Stimulated activated CD8-positive, alpha-beta memory T cell treated with anti-CD3 and anti-CD28 coated beads, Interleukin-4, amount 100 ng/mL, for 48 hours (primary cell): ENCODE measurements at regions not wholly inside any gene's neighbourhood (a gene's known extent, or its start where the extent isn't known, plus 50 kb on each side); places are given as distances from the start of the nearest gene placed in this dataset.
"Not testable (repeated sequence)": the region's sequence is repeated elsewhere in the genome, so short reads cannot be mapped to it uniquely, and the experiment has no call there.

Experiments
- DNase-seq: peaks from one replicate; pipeline ENCODE4 v3.0.0-alpha.2; 2020

- peak; percentile 61 for DNase-seq
Measured at GRCh38 chr20:23147964-23148730, 62.0 kb upstream of the CD93 start.

GRCh38 chr20:23147647-23147963, 61.5 kb upstream of the CD93 start:
- DNase-seq = no peak

- DNase-seq = no peak
Measured at GRCh38 chr20:23146857-23147637, 60.9 kb upstream of the CD93 start.

- DNase-seq = no peak
Measured at GRCh38 chr20:23146181-23146580, 60.1 kb upstream of the CD93 start.

- DNase-seq = no peak
Measured at GRCh38 chr20:23145281-23145700, 59.2 kb upstream of the CD93 start.

- DNase-seq = no peak
Measured at GRCh38 chr20:23144856-23145255, 58.7 kb upstream of the CD93 start.

- DNase-seq = no peak
Measured at GRCh38 chr20:23143986-23144690, 58.0 kb upstream of the CD93 start.

GRCh38 chr20:23143098-23143497, 57.0 kb upstream of the CD93 start:
- no peak for DNase-seq

GRCh38 chr20:23142162-23143050, 56.3 kb upstream of the CD93 start:
- DNase-seq = no peak

- no peak for DNase-seq
Measured at GRCh38 chr20:23141450-23142161, 55.5 kb upstream of the CD93 start.

GRCh38 chr20:23140991-23141390, 54.9 kb upstream of the CD93 start:
- DNase-seq = no peak

- not testable (repeated sequence) for DNase-seq
Measured at GRCh38 chr20:23139984-23140383, 53.9 kb upstream of the CD93 start.

GRCh38 chr20:23139524-23139923, 53.4 kb upstream of the CD93 start:
- DNase-seq = no peak

GRCh38 chr20:23138682-23139081, 52.6 kb upstream of the CD93 start:
- DNase-seq = no peak

- DNase-seq = no peak
Measured at GRCh38 chr20:23138226-23138625, 52.1 kb upstream of the CD93 start.

GRCh38 chr20:23136893-23137745, 51.0 kb upstream of the CD93 start:
- no peak for DNase-seq

GRCh38 chr20:23135449-23136420, 49.6 kb upstream of the CD93 start:
- no peak for DNase-seq
